NT2/D1 (cell line): ENCODE measurements at regions not wholly inside any gene's neighbourhood (a gene's known extent, or its start where the extent isn't known, plus 50 kb on each side); places are given as distances from the start of the nearest gene placed in this dataset.

Experiments
- YY1 ChIP-seq: IDR thresholded peaks from 2 replicates; pipeline ENCODE4 v1.6.1; 2011; ENCODE audit not compliant: insufficient read length, insufficient read depth
- ZNF274 ChIP-seq: IDR thresholded peaks from 2 replicates; pipeline ENCODE4 v1.6.1; 2011; ENCODE audit warnings: mild to moderate bottlenecking, low read depth, low read length

- no peak for TF ChIP-seq ZNF274
- TF ChIP-seq YY1: no peak
These were observed 1739.6 kb downstream of the OLFM4 start for GRCh38 chr13:54768214-54768613.
